ENCODE measurements at regions not wholly inside any gene's neighbourhood (a gene's known extent, or its start where the extent isn't known, plus 50 kb on each side); places are given as distances from the start of the nearest gene placed in this dataset.

- ATAC-seq (no peak), DNase-seq (no peak)
- Histone ChIP-seq H3K9me3 (peaks cover 0 to 20% (median 6%) of the 10 kb centered on the region in 11 donors), H3K4me3 (no peak overlapping the region), H3K4me1 (no peaks in the 10 kb centered on the region), H3K27me3 (no peaks in the 10 kb centered on the region), H3K36me3 (no peaks in the 10 kb centered on the region), H3K27ac (no peak overlapping the region)
- TF ChIP-seq, protein P1, sequence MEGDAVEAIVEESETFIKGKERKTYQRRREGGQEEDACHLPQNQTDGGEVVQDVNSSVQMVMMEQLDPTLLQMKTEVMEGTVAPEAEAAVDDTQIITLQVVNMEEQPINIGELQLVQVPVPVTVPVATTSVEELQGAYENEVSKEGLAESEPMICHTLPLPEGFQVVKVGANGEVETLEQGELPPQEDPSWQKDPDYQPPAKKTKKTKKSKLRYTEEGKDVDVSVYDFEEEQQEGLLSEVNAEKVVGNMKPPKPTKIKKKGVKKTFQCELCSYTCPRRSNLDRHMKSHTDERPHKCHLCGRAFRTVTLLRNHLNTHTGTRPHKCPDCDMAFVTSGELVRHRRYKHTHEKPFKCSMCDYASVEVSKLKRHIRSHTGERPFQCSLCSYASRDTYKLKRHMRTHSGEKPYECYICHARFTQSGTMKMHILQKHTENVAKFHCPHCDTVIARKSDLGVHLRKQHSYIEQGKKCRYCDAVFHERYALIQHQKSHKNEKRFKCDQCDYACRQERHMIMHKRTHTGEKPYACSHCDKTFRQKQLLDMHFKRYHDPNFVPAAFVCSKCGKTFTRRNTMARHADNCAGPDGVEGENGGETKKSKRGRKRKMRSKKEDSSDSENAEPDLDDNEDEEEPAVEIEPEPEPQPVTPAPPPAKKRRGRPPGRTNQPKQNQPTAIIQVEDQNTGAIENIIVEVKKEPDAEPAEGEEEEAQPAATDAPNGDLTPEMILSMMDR (IDR thresholded peaks at IDR 0.05) = no peak
- WGBS, 2 donors = 74 to 78% methylated on average over 5 of the region's 5 CpGs
- intact Hi-C loops (cut with DNase I) = loop anchor here in 1 of 10 donors (10.0 kb wide), 1 partner anchor 60 kb away; no protein-coding TSS in a partner anchor
Observed at GRCh38 chr9:108225149-108225800, 630.5 kb downstream of the ACTL7B start.

GRCh38 chr9:108224716-108225115 lies 631.1 kb downstream of the ACTL7B start:
- no peaks in the 10 kb centered on the region for H3K36me3 ChIP-seq
- peaks cover 0 to 14% (median 5%) of the 10 kb centered on the region in 11 donors for H3K9me3 ChIP-seq
- WGBS, 2 donors = 77 to 79% methylated on average over 3 of the region's 3 CpGs
- no peak overlapping the region for H3K4me3 ChIP-seq
- H3K27ac ChIP-seq = no peak overlapping the region
- DNase-seq (no peak), ATAC-seq (no peak)
- intact Hi-C loops (cut with DNase I) = loop anchor here in 1 of 10 donors (10.0 kb wide), 1 partner anchor 60 kb away; no protein-coding TSS in a partner anchor
- TF ChIP-seq, protein P1 (IDR thresholded peaks at IDR 0.05) = no peak
- no peaks in the 10 kb centered on the region for H3K4me1 ChIP-seq
- no peaks in the 10 kb centered on the region for H3K27me3 ChIP-seq

- TF ChIP-seq, protein P1 (IDR thresholded peaks at IDR 0.05) = no peak
- Histone ChIP-seq H3K4me3 (no peak overlapping the region), H3K9me3 (peaks cover 0 to 6% (median 0%) of the 10 kb centered on the region in 11 donors), H3K4me1 (no peaks in the 10 kb centered on the region), H3K27ac (no peak overlapping the region), H3K27me3 (no peaks in the 10 kb centered on the region), H3K36me3 (no peaks in the 10 kb centered on the region)
- 60 to 70% methylated on average over 4 of the region's 4 CpGs for WGBS, 2 donors
- no peak for DNase-seq
- ATAC-seq = no peak
- intact Hi-C loops (cut with DNase I) = loop anchor here in 1 of 10 donors (10.0 kb wide), 1 partner anchor 65 kb away; no protein-coding TSS in a partner anchor
Observed at GRCh38 chr9:108219664-108220063, 636.1 kb downstream of the ACTL7B start.

DNA sequence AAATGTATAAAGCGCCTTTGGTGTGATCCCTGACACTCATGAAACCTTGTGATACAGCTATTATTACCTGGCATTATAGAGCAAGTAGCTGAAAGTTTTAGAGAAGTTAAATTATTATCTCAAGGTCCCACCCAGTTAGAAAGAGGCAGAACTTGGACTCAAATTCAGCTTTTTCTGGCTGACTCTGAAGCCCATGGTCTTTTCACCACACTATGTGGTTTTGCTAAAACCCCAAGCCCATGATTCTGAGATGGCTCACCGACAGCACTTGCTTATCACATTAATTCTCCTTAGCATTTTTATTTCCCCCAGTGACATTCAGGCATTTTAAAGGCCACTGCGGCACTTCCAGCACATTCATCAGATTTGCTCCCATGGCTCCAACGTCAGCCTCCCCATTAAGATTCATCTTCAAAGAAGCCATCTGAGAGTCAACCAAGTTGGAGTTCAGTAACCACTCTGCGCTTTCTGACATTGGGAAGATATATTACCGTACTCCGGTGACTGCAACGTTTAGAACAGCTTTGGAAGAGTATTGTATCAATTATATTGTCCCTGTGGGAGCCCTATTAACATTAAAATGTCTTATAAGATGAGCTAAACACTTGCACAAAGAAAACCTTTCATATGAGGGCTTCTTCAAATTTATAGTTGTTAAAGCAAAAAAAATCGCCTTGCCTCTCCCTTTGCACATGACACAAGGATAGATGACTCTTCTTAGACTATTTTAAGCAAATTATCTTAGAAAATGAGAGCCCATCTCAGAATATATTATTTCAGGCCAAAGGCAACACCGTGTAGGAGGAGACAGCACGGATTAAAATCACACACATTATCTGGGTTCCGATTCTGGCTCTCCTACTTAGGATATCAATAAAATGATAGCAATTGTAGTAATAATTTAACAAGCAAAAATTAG lies 638.1 kb downstream of the ACTL7B start:
- intact Hi-C loops (cut with DNase I) = no loop called here
- no peaks in the 10 kb centered on the region for H3K27me3 ChIP-seq
- peaks cover 0 to 6% (median 0%) of the 10 kb centered on the region in 11 donors for H3K9me3 ChIP-seq
- ATAC-seq (no peak), DNase-seq (no peak)
- no peaks in the 10 kb centered on the region for H3K36me3 ChIP-seq
- H3K4me3 ChIP-seq = no peak overlapping the region
- TF ChIP-seq, protein P1 (IDR thresholded peaks at IDR 0.05) = no peak
- WGBS, 2 donors = 78 to 80% methylated on average over 12 of the region's 12 CpGs
- H3K27ac ChIP-seq = no peak overlapping the region
- peaks cover 0 to 5% (median 0%) of the 10 kb centered on the region in 9 donors for H3K4me1 ChIP-seq

All from heart right ventricle (tissue), 16 donors.